Spleen (tissue), 11 donors: ENCODE measurements at regions not wholly inside any gene's neighbourhood (a gene's known extent, or its start where the extent isn't known, plus 50 kb on each side); places are given as distances from the start of the nearest gene placed in this dataset.

Experiments
- DNase-seq: peaks from one replicate; pipeline ENCODE4 v3.0.0-alpha.2; 2020
- H3K27ac ChIP-seq, 8 donors: fragments of 200-600 bp; sonication (generic) in 7 of 8; 1 replicate in 4 of 8; 2 replicates in 4 of 8; pipeline versions ENCODE4 v1.5.0 to v1.8.0; 2016 to 2021; ENCODE audit warnings: inconsistent platforms in 4 of 8, mild to moderate bottlenecking in 4 of 8, moderate library complexity in 1 of 8
- H3K27me3 ChIP-seq, 7 donors: fragments of 200-600 bp; sonication (generic) in 6 of 7; replicated peaks in 1 of 7; 1 replicate in 4 of 7; 2 replicates in 3 of 7; pipeline versions ENCODE4 v1.5.0 to v1.8.0; 2016 to 2021; ENCODE audit warnings: inconsistent platforms in 3 of 7, mild to moderate bottlenecking in 1 of 7
- H3K36me3 ChIP-seq, 6 donors: fragments of 200-600 bp; sonication (generic) in 5 of 6; 1 replicate in 4 of 6; 2 replicates in 2 of 6; pipeline versions ENCODE4 v1.5.0 to v1.8.0; 2016 to 2021; ENCODE audit warnings: inconsistent platforms in 2 of 6
- H3K4me1 ChIP-seq, 6 donors: fragments of 200-600 bp; sonication (generic) in 5 of 6; 1 replicate in 3 of 6; 2 replicates in 3 of 6; pipeline versions ENCODE4 v1.5.0 to v1.8.0; 2016 to 2021; ENCODE audit warnings: inconsistent platforms in 3 of 6
- H3K4me3 ChIP-seq, 8 donors: fragments of 200-600 bp; sonication (generic) in 7 of 8; 1 replicate in 4 of 8; 2 replicates in 4 of 8; pipeline versions ENCODE4 v1.5.0 to v1.8.0; 2016 to 2021; ENCODE audit warnings: inconsistent platforms in 4 of 8, mild to moderate bottlenecking in 4 of 8, moderate library complexity in 2 of 8
- H3K9me3 ChIP-seq, 8 donors: fragments of 200-600 bp; sonication (generic) in 7 of 8; 1 replicate in 4 of 8; 2 replicates in 4 of 8; pipeline versions ENCODE4 v1.5.0 to v1.8.0; 2016 to 2021; ENCODE audit warnings: inconsistent platforms in 4 of 8
- CTCF ChIP-seq, 11 experiments: fragments of 200-600 bp in 7 of 11; fragments of 450-650 bp in 4 of 11; sonication (generic) in 4 of 11; IDR thresholded peaks in 8 of 11; conservative IDR thresholded peaks in 3 of 11; 1 replicate in 7 of 11; 2 replicates in 4 of 11; pipeline versions ENCODE4 v1.4.0 to v1.8.0; 2016 to 2021; ENCODE audit warnings: antibody characterized with exemption in 11 of 11, inconsistent platforms in 4 of 11, mild to moderate bottlenecking in 1 of 11
- POLR2A ChIP-seq, 3 donors: fragments of 450-650 bp; IDR thresholded peaks; one replicate each; pipeline ENCODE4 v1.5.1; 2017; ENCODE audit warnings: antibody characterized with exemption in 3 of 3, mild to moderate bottlenecking in 1 of 3
- POLR2AphosphoS5 ChIP-seq, 3 donors: sonication (generic); formaldehyde crosslinking; IDR thresholded peaks; one replicate each; pipeline ENCODE4 v1.5.1; 2017; ENCODE audit warnings: antibody characterized with exemption in 3 of 3
- WGBS, 5 donors: extraction: QIAGEN DNeasy Blood & Tissue Kit in 3 of 5; methylation state at CpG; one replicate each; pipeline versions ENCODE4 v1.1.5 to v1.1.7; 2013 to 2018; 5-methylcytosine and 5-hydroxymethylcytosine counted together
- intact Hi-C: fragments of 100-400 bp; cut with DNase I; formaldehyde crosslinking; loops from one replicate; pipeline ENCODE4 v1.15.0; 2023; ENCODE audit warnings: low total_unique reads
- donor health status: healthy with polysubstance abuse.
- donor health status: DM: no; HTN: no; CAD: no; lungs with moderate emphysema.
- donor health status: DM: no; HTN: no; CAD: no.
- donor health status: Bipolar disorder and iron deficiency.
- donor health status: healthy.
- donor health status: DM: no; HTN: no; CAD: no.
- donor health status: DM: yes; HTN: yes; CAD: no.

DNA sequence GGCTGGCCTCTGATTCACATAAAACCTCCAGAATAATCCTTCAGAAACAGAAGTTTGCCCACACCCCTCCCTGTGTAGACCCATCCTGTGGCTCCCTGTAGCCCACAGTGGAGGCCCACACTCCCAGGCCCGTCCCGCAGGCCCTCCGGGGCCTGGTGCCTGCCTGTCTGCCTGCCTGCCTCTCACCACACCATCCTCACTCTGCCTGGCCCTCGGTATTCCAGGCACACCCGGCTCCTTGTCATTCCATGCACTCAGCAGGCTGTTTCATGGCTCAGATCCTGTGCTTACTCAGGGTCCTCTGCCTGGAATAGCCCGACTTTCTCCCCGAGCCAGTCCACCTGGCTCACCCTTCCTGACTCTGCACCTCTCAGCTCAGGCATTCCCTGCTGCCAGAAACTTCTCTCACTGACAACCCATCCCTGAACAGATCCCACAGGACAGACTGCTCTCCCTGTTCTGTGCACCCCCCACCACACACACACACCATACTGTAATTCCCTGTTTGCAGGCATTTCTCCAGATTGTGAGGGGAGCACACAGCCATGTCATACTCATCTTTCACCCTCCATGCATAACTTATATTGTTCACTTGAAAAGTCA, 498.0 kb upstream of the ZMIZ1 start:
- Histone ChIP-seq H3K27me3 (no peaks in the 10 kb centered on the region), H3K27ac (no peak overlapping the region), H3K9me3 (no peaks in the 10 kb centered on the region), H3K36me3 (no peaks in the 10 kb centered on the region), H3K4me3 (no peak overlapping the region), H3K4me1 (peaks cover 0 to 19% (median 3%) of the 10 kb centered on the region in 6 donors)
- TF ChIP-seq POLR2AphosphoS5 (IDR thresholded peaks at IDR 0.05): no peak
- no peak for TF ChIP-seq POLR2A (IDR thresholded peaks at IDR 0.05)
- no peak for TF ChIP-seq CTCF (IDR thresholded peaks at IDR 0.05 in 8 of 11, conservative IDR thresholded peaks at IDR 0.05 in 3 of 11)
- intact Hi-C loops: no loop called here
- 78 to 90% (median 88%) methylated on average over 7 of the region's 7 CpGs for WGBS, 5 donors
- no peak for DNase-seq

- intact Hi-C loops: no loop called here
- Histone ChIP-seq H3K4me3 (no peak overlapping the region), H3K27me3 (no peaks in the 10 kb centered on the region), H3K4me1 (peaks cover 0 to 24% (median 7%) of the 10 kb centered on the region in 6 donors), H3K36me3 (no peaks in the 10 kb centered on the region), H3K9me3 (no peaks in the 10 kb centered on the region), H3K27ac (no peak overlapping the region)
- no peak for TF ChIP-seq POLR2A (IDR thresholded peaks at IDR 0.05)
- no peak for TF ChIP-seq POLR2AphosphoS5 (IDR thresholded peaks at IDR 0.05)
- TF ChIP-seq CTCF (IDR thresholded peaks at IDR 0.05 in 8 of 11, conservative IDR thresholded peaks at IDR 0.05 in 3 of 11): no peak
- 93 to 97% (median 96%) methylated on average over 7 of the region's 7 CpGs for WGBS, 5 donors
- DNase-seq: no peak
These were observed 497.5 kb upstream of the ZMIZ1 start for GRCh38 chr10:78571286-78571685.

GRCh38 chr10:78571891-78572290, 496.9 kb upstream of the ZMIZ1 start:
- TF ChIP-seq POLR2A (IDR thresholded peaks at IDR 0.05): no peak
- no peak for TF ChIP-seq CTCF (IDR thresholded peaks at IDR 0.05 in 8 of 11, conservative IDR thresholded peaks at IDR 0.05 in 3 of 11)
- TF ChIP-seq POLR2AphosphoS5 (IDR thresholded peaks at IDR 0.05): no peak
- Histone ChIP-seq H3K4me3 (no peak overlapping the region), H3K4me1 (peaks cover 0 to 30% (median 10%) of the 10 kb centered on the region in 6 donors), H3K27me3 (no peaks in the 10 kb centered on the region), H3K27ac (no peak overlapping the region), H3K36me3 (no peaks in the 10 kb centered on the region), H3K9me3 (no peaks in the 10 kb centered on the region)
- intact Hi-C loops: no loop called here
- 56 to 82% (median 72%) methylated on average over 1 of the region's 1 CpG for WGBS, 5 donors
- DNase-seq: no peak

DNA sequence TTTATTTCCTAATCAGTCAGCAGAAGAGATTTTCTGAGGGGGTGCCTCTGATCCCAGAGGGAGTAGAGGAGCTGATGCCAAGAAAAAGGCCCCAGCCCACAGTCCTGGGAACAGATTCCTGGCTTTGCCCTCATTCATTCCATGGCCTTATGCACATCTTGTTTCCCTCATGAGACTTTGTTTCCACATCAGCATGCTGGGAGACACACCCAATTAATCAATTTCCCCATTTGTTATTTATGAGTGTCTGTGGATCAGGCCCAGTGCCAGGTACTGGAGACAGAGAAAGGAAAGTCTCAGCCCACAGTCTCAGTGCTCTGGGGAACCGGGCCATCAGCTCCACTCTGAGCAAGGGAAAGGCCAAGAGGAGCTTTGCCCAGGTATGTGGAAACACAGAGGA, 496.2 kb upstream of the ZMIZ1 start:
- H3K27ac ChIP-seq: no peak overlapping the region
- no peak for DNase-seq
- no peak overlapping the region for H3K4me3 ChIP-seq
- TF ChIP-seq POLR2A (IDR thresholded peaks at IDR 0.05) (no peak), POLR2AphosphoS5 (IDR thresholded peaks at IDR 0.05) (no peak), CTCF (IDR thresholded peaks at IDR 0.05 in 8 of 11, conservative IDR thresholded peaks at IDR 0.05 in 3 of 11) (no peak)
- H3K36me3 ChIP-seq: no peaks in the 10 kb centered on the region
- peaks cover 0 to 27% (median 14%) of the 10 kb centered on the region in 6 donors for H3K4me1 ChIP-seq
- no peaks in the 10 kb centered on the region for H3K9me3 ChIP-seq
- intact Hi-C loops: no loop called here
- WGBS, 5 donors: 78 to 90% (median 88%) methylated on average over 1 of the region's 1 CpG
- H3K27me3 ChIP-seq: no peaks in the 10 kb centered on the region
